GM19463 (cell line): ENCODE measurements at regions not wholly inside any gene's neighbourhood (a gene's known extent, or its start where the extent isn't known, plus 50 kb on each side); places are given as distances from the start of the nearest gene placed in this dataset.

Experiments
- ATAC-seq: cut with Tn5 transposase; IDR thresholded peaks from one replicate; pipeline ENCODE4 v1.9.1; 2021; ENCODE audit warnings: mild to moderate bottlenecking, moderate library complexity; ENCODE audit not compliant: unreplicated experiment

DNA sequence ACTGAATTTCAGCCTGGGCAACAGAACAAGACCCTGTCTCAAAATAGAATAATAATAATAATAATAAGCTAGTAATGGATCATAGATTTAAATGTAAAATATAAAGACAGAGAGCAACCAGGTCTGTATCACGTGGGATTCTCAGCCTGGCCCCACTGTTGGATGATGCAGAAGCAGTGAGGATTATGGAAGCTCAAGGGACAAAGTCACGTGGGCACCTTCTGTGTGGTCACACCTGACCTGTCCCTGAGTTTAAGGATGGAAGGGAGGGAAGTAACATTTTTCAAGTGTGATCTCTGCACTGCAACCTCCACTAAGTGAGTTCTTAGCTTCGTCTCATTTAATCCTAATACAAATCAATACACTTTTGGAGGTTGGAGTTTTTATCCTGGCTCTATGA, 212.5 kb upstream of the IER5L start:
- ATAC-seq = no peak

DNA sequence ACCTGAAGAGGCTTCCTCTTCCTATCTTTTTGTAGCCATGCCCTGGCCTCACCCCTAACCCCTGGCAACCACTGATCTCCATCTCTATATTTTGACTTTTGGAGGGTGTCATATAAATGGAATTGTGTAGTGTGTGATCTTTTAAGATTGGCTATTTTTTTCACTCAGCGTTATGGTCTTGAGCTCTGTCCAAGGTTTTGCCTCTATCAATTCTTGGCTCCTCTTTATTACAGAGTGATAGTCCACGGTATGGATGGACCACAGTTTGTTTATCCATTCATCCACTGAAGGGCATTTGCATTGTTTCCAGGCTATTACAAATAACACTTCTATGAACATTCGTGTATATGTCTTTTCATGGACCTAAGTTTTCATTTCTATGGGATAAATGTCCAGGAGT, 209.8 kb upstream of the IER5L start:
- ATAC-seq = no peak

- no peak for ATAC-seq
These were observed 208.7 kb upstream of the IER5L start for GRCh38 chr9:129386812-129387177.

GRCh38 chr9:129385211-129385934, 207.3 kb upstream of the IER5L start:
- ATAC-seq = no peak

- ATAC-seq = no peak
These were observed 206.6 kb upstream of the IER5L start for GRCh38 chr9:129384491-129385210.

DNA sequence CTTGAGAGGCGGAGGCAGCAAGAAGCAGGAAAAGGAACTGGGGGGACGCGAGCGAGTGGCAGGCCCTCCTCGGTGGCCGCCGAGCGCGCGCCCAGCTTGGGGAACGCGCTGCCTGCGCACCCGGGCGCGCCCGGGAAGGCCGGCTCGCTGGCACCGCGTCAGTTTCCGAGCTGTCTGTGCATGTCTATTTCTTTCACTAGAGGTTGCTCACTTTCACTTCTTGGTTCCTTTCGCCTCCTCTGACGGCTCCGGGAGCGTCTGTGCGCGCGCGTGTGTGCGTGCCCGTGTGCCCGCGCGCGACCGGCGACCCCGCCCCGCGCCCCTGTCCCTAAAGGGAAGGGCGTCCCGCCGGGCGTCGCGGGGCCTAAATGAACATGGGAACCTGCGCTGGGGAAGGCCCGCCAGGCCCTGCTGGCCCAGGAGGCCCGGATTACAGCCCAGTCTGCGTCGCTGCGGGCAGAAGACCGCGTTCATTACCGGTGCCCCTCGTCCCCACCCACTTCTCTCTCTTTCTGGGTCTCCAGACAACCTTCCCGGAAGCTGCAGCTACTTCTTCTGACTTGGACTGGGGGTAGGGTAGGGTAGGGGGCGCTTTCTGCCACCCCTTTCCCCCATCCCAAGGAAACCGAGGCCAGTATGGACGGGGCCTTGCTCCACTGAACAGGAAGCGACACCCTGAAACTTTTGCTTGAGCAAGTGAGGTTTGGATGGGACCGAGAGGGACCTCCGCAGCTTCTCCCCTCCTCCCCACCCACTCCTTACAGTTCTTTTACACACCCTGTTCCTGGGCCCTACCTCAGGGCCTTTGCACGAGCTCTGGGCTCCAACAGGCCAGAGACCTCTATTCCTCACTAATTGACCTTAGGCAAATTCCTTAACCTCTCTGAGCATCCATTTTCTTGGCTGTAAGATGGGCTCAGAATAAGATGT, 205.8 kb upstream of the IER5L start:
- ATAC-seq = peak; percentile 58

- ATAC-seq = no peak
These were observed 205.0 kb upstream of the IER5L start for GRCh38 chr9:129383019-129383560.

DNA sequence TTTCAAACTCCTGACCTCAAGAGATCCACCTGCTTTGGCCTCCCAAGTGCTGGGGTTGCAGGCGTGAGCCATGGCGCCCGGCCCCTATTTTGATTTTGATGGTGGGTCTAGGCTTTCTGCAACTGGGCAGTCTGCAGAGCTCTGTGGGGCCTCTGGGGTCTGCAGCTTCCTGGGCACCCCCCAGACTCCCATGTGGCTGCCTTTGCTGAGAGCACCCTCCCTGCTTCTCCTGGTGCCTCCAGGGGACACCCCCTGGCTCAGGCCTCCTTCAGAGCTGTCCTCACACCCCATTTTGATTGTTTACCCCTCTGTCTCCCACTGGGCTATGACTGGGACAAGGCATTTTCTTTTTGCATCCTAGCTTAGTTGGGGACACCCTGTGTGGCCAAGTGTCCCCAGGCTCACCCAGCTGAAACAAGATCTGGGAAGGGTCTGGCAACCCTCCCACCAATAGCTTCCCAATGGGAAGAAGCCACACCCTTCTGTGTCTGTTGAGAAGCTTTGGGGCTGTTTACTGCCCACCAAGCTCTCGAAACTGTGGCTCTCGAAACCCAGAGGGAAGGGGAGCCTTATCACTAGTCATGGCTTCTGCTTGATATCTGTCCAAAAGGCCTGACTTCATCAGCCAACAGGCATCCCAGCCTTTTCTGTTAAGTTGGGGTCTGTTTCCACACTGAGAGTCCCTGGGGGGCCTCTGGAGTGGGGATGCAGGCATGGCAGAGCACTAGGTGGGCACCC, 204.4 kb upstream of the IER5L start:
- ATAC-seq = no peak

- ATAC-seq = no peak
These were observed 203.5 kb upstream of the IER5L start for GRCh38 chr9:129381481-129381957.

GRCh38 chr9:129380961-129381401, 202.9 kb upstream of the IER5L start:
- ATAC-seq = no peak

- no peak for ATAC-seq
These were observed 201.8 kb upstream of the IER5L start for GRCh38 chr9:129379886-129380285.

GRCh38 chr9:129379181-129379836, 201.2 kb upstream of the IER5L start:
- ATAC-seq = no peak

DNA sequence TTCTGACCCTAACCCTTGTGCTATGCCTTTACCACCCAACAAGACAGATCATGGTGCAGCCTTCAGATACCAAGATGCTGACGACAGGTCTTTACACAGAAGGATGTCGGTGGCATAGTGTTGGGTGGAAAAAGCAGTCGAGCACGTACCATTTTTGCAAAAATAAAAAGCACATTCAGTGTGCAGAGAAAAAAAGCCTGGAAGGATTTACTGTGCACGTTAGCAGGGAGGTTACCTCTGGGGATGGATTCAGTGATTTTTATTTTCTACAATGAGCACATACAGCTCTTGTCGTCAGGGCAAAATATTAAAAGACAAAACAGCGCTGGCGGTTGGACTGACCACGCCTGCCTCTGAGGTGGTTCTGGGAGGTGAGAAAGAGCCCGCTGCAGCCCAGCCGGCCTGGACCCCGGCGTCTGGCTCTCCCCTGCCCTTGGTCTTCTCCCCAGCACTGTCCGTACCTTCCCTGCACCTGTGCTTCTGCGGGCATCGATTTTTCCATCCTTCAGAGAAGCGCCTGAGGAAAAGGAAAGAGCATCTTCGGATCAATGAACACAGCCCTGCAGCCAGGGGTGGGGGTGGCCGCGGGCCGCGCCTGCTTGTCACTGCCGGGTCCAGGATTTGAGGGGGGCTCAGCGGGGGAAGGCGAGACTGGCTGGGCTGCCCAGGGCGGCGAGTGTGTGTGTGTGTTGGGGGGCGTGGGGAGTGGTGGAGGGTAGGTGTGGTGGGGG, 200.0 kb upstream of the IER5L start:
- no peak for ATAC-seq

- ATAC-seq = no peak
These were observed 199.1 kb upstream of the IER5L start for GRCh38 chr9:129377181-129377580.

DNA sequence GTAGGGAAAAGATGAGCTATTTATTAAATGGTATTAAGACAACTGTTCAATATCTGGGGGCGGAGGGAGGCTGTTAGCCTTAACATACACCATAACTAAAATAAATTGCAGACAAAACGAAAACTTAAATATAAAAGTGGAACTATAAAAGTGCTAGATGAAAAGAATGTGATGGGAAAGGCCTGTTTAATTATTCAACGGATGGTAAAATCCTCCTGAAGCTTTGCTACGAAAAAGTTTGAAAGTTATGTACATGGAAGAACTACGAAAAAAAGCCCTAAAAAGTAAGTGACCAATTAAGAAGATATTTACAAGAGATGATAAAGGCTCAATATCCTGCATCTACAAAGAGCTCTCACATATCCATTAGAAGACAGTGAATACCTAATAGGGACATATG, 197.8 kb upstream of the IER5L start:
- ATAC-seq = no peak

DNA sequence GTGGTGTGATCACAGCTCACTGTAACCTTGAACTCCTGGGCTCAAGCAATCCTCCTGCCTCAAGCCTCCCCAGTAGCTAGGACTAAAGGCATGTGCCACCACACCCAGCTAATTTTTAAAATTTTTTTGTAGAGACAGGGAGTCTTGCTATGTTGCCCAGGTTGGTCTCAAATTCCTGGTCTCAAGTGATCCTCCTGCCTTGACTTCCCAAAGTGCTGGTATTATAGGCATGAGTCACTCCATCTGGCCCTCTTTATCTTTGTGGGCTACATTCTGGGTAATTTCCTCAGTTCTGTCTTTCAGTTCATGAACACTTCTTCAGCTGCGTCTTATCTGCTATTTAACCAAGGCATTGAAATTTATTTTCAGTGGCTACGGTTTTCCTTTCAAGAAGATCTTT, 196.6 kb upstream of the IER5L start:
- ATAC-seq = no peak

DNA sequence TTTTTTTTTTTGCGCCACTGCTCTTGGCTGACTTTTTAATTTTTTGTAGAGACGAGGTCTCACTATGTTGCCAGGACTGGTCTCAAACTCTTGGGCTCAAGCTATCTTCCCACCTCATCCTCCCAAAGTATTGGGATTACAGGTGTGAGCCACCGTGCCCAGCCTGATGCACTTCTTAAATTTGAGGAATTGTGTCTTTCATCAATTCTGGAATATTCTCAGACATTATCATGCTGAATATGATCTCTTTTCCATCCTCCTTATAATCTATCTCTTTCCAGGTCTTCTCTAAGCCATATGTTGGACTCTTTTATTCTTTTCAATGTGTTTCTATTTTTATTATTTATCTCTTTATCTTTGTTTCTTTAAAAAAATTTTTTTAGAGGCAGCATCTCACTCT, 196.2 kb upstream of the IER5L start:
- ATAC-seq = no peak

DNA sequence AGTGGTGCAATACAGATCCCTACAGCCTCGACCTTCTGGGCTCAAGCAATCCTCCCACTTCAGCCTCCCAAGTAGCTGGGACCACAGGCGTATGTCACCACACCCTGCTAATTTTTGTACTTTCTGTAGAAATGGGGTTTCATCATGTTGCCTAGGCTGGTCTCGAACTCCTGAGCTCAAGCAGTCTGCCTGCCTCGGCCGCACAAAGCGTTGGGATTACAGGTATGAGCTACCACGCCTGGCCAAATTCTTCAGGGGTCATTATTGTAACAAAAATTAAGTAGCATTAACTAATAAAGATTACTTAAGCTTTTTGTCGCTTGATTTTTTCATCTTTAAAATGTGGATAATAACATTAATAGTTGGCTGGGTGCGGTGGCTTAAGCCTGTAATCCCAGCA, 195.3 kb upstream of the IER5L start:
- no peak for ATAC-seq

GRCh38 chr9:129370770-129371169, 192.7 kb upstream of the IER5L start:
- ATAC-seq = no peak
